B cell (primary cell): ENCODE measurements at regions not wholly inside any gene's neighbourhood (a gene's known extent, or its start where the extent isn't known, plus 50 kb on each side); places are given as distances from the start of the nearest gene placed in this dataset.

ENCODE experiments used
- CTCF ChIP-seq: fragments of 200-600 bp; IDR thresholded peaks from one replicate; pipeline ENCODE4 v1.8.0; 2022; ENCODE audit warnings: antibody characterized with exemption, mild to moderate bottlenecking
- EZH2 ChIP-seq: IDR thresholded peaks from 2 replicates; pipeline ENCODE4 v1.6.1; 2012; ENCODE audit warnings: borderline replicate concordance, low read depth, mild to moderate bottlenecking, moderate library complexity, low read length; ENCODE audit not compliant: insufficient read depth, poor library complexity, severe bottlenecking

DNA sequence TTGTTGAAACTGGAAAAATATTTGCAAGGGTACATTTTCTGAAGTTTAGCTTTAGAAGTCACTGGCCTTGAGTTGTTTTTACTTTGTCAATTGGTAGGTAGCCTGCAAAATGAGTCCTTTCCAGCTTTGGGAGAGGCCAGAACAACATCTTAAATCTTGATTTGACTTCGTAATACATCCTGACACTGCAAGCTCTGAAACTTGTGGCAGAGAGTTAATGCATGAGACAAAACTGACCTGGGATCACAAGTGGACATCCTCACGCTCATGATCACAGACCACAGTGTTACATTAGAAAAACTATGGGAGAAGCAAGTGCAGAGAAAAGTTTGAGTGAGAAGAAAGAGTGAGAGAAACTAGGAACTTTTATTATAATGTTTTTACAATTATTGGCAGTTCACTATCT, 550.9 kb downstream of the USP25 start:
- TF ChIP-seq CTCF, result no peak
- no peak for TF ChIP-seq EZH2
